NCI-H2227 (cell line): ENCODE measurements at regions not wholly inside any gene's neighbourhood (a gene's known extent, or its start where the extent isn't known, plus 50 kb on each side); places are given as distances from the start of the nearest gene placed in this dataset.
"Not testable (repeated sequence)": the region's sequence is repeated elsewhere in the genome, so short reads cannot be mapped to it uniquely, and the experiment has no call there.

Experiments used
- DNase-seq: peaks from one replicate; lab custom pipeline; 2025; ENCODE audit not compliant: unreplicated experiment; lab: John Stamatoyannopoulos, UW

DNA sequence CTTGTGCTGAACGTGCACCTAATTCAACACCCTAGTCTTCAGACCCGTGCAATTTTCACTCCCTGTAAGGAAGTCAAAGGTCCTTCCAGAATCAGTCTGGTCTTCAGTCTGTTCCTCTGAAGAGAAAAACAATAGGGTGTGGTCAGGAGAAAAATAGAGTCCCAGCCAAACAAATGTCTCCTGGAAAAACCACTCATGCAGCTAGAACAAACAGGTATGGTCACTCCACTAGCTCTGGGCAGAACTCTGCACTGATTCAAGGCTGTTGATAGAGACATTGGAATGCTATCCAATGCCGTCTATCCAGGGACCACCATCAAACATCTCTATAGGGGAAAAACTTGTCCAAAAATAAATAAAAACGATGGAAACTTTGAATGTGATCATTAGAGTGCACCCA is 81.8 kb upstream of the MAP3K1 start:
- no peak for DNase-seq

DNA sequence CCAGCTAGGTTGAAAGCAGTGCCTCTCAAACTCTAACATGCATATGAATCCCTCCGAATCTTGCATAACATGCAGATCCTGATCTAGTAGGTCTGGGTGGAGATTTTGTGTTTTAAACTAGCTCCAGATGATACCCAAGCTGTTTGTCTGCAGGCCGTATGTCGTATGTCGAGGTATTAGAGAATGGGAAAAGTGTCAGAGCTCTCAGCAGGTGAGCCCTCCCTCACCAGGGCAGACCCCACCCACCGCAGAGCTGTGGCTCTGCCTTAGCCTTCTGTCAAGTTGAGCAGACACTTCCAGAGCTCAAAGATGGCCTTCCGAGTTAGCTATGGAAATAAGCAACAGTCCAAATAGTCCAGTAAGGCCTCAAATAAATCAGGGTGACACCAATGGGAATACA is 83.2 kb upstream of the MAP3K1 start:
- no peak for DNase-seq

- DNase-seq = not testable (repeated sequence)
Observed at GRCh38 chr5:56731473-56731872, 83.9 kb upstream of the MAP3K1 start.

GRCh38 chr5:56729488-56729887 is 85.9 kb upstream of the MAP3K1 start:
- no peak for DNase-seq

DNA sequence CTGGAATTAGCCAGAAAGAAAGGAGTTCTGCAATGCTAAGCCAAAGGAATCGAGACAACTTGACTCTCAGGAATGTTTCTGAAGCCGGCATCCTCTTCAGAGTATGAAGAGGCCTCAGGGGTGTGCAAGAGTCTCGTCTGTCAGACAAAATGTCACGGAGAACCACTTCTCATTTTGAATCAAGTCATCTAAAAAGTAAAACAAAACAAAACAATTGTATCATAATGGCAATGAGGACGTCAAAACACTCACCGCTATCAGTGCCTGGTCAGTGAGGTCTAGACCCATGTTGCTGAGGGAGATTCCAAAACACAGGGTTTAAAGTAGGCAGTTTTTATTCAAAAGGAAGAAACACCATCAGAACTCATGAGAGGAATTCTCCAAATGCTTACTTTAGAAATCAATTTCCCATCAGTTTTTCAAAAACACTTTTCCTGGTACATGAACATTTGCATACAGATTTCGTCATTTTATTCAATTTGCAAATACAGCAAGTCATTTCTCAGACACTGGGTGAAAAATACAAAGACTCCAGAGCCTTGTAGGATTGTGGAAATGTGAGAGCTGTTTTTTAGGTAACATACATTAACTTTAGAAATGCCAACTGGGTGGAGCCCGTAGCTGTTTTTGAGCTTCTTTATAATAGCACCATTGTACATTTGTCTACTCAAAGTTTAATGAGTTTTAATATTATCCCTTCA is 89.5 kb upstream of the MAP3K1 start:
- no peak for DNase-seq

DNA sequence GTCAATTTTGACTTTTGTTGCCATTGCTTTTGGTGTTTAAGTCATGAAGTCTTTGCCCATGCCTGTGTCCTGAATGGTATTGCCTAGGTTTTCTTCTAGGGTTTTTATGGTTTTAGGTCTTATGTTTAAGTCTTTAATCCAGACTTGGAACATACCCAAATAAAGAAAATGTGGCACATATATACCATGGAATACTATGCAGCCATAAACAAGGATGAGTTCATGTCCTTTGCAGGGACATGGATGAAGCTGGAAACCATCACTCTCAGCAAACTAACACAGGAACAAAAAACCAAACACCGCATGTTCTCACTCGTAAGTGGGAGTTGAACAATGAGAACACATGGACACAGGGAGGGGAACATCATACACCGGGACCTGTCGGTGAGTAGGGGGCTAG is 90.5 kb upstream of the MAP3K1 start:
- not testable (repeated sequence) for DNase-seq

- DNase-seq = no peak
Observed at GRCh38 chr5:56722317-56722716, 93.0 kb upstream of the MAP3K1 start.

GRCh38 chr5:56717253-56717987 is 97.9 kb upstream of the MAP3K1 start:
- DNase-seq = no peak

- DNase-seq = no peak
Observed at GRCh38 chr5:56715986-56716385, 99.4 kb upstream of the MAP3K1 start.

- DNase-seq = no peak
Observed at GRCh38 chr5:56712895-56713591, 102.3 kb upstream of the MAP3K1 start.

DNA sequence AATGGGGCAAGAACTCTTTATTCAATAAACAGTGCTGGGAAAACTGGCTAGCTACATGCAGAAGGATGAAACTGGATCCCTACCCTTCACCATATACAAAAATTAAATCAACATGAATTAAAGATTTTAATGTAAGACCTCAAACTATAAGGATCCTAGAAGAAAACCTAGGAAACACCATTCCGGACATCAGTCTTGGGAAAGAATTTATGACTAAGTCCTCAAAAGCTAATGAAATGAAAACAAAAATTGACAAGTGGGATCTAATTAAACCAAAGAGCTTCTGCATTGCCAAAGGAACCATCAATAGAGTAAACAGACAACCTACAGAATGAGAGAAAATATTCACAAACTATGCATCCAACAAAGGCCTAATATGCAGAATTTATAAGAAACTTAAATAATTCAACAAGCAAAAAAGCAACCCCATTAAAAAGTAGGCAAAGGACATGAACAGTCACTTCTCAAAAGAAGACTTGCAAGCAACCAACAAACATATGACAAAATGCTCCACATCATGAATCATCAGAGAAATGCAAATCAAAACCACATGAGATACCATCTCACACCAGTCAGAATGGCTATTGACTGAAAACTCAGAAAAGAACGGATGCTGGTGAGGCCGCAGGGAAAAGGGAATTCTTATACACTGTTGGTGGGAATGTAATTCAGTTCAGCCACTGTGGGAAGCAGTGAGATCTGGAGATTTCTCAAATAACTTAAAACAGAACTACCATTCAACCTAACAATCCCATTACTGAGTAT is 104.3 kb upstream of the MAP3K1 start:
- DNase-seq = no peak

- no peak for DNase-seq
Observed at GRCh38 chr5:56706504-56706903, 108.8 kb upstream of the MAP3K1 start.

DNA sequence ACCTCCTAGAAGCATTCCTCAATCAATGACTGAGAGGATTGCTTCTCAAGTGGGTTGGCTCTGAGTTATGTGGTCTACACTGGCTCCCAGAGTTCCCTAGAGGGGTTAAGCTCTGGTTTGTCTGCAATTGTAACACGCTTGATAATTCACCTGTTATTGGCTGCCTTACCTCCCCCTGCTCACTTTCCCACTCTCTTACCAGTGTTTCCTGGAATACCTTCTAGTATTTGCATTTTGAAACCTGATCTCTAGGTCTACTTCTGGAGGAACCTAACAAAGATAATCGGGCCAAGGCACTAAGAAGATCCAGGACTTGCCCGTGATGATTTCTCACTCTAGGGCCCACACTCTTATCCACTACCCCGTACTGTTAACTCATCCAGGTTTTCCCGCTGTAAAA is 110.1 kb upstream of the MAP3K1 start:
- DNase-seq = no peak

GRCh38 chr5:56703952-56704351 is 111.4 kb upstream of the MAP3K1 start:
- DNase-seq = no peak

GRCh38 chr5:56700711-56701110 is 114.6 kb upstream of the MAP3K1 start:
- no peak for DNase-seq

DNA sequence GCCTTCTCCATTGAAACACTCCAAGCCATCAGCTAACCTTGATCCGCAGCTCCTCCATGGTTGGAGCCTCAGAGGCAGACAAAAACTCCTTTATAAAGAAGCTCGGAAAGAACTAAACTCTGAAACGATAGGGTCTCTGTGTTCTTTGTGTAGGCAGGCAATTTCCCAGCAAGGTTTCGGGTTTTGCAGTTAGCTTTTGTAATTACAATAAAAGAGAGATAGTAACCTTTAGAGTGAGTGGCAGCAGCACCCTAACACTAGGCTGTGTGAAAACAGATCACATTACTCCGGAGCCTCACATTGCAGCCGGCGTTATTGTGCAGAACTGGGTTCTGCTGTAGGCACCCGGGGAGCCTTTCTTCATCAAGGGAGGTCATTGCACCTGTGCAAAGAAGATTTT is 115.8 kb upstream of the MAP3K1 start:
- DNase-seq = no peak

DNA sequence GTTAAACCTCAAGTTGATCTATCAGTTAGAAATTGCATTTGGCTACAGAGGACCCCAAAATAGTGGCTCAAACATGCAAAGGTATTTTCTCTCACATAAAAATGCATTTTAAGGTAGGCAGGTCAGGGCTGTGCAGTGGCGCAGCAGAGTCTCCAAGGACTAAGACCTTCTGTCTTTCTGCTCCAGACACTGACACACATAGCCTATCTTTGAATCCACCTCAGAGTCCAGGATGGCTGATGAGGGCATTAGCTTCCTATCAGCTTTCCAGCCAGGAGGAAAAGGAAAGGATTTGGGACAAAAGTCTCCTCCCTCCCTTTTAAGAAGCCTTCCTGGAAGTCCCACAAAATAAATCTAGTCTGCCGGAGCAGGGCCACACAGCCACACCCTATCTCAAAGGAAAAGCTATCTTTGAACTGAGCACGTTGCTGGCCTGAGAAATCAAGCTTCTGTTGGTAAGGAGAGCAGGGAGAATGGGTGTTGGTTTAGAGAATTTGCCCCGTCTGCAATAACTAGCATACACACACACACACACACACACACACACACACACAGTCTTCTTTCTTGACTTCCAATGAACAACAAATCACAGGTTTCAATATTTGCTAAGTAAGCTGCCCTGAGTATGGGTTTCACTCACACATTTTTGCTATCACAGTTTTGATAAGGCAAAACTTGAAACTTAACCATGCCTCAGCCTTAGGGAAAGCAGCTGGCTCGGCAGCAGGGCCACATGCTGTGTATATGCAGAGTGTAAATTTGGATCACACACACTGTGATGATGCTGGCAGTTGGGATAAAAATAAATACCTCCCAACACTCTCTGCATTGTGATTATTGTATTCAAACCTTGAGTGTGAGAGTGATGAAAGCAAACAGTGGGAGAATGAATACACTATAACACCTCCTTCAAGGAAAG is 116.6 kb upstream of the MAP3K1 start:
- DNase-seq = no peak

- no peak for DNase-seq
Observed at GRCh38 chr5:56696900-56697299, 118.4 kb upstream of the MAP3K1 start.

DNA sequence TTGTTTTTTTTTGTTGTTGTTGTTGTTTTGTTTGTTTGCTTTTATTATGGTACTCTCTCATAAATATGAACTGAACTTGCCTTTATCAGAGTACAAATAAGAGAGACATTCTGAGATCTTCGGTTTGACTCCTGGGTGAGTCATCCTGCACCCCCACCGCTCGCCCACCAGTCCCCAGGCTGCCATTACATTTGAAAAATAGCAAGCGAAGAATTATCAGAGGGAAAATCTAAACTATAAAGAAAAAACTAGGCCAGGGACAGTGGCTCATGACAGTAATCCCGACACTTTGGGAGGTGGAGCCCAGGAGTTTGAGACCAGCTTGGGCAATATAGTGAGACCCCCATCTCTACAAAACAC is 122.1 kb upstream of the MAP3K1 start:
- DNase-seq = no peak
